ENCODE measurements at regions not wholly inside any gene's neighbourhood (a gene's known extent, or its start where the extent isn't known, plus 50 kb on each side); places are given as distances from the start of the nearest gene placed in this dataset.

DNA sequence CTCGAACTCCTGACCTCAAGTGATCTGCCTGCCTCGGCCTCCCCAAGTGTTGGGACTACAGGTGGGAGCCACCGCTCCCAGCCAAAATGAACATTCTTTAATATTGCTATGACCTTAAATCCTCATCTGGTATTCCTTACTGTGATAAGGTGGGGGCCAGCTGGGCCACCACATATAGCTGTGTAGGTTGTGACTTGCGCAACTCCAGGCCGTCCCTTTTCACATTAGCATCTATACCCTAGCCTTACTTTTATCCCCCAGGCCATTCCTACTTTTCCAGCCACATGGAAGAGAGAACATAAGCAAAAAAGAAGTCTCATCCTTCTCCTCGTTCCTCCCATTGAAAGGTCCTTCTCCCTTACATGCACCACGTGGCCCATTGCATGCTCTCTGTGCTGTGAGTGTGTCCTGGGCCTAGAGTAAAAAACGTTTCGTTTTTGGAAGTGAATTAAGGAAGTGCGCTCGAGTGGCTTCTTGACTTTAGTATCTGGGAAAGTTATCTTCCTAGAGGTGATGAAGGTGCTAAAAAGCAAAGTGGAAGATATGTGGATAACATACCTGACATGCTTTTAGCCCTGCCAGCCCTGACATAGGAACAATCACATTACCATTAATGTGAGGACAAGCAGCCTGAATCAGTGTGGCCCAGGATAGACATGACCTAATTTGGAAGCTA lies 56.8 kb upstream of the KIF13A start:
- TF ChIP-seq, protein P1, sequence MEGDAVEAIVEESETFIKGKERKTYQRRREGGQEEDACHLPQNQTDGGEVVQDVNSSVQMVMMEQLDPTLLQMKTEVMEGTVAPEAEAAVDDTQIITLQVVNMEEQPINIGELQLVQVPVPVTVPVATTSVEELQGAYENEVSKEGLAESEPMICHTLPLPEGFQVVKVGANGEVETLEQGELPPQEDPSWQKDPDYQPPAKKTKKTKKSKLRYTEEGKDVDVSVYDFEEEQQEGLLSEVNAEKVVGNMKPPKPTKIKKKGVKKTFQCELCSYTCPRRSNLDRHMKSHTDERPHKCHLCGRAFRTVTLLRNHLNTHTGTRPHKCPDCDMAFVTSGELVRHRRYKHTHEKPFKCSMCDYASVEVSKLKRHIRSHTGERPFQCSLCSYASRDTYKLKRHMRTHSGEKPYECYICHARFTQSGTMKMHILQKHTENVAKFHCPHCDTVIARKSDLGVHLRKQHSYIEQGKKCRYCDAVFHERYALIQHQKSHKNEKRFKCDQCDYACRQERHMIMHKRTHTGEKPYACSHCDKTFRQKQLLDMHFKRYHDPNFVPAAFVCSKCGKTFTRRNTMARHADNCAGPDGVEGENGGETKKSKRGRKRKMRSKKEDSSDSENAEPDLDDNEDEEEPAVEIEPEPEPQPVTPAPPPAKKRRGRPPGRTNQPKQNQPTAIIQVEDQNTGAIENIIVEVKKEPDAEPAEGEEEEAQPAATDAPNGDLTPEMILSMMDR (IDR thresholded peaks at IDR 0.05) = no peak
- TF ChIP-seq POLR2A (IDR thresholded peaks at IDR 0.05) = no peak
- TF ChIP-seq POLR2AphosphoS5 (IDR thresholded peaks at IDR 0.05) = no peak
- no peak for TF ChIP-seq EP300 (IDR thresholded peaks at IDR 0.05)

All from sigmoid colon (tissue), 4 donors.